HEK293 (cell line): ENCODE measurements at regions not wholly inside any gene's neighbourhood (a gene's known extent, or its start where the extent isn't known, plus 50 kb on each side); places are given as distances from the start of the nearest gene placed in this dataset.

ENCODE experiments used
- CTCF ChIA-PET: fragments of 350-600 bp; formaldehyde crosslinking; extraction: SDS; loops from one replicate; lab custom pipeline; 2021; ENCODE audit warnings: antibody characterized with exemption; lab: Yijun Ruan, JAX
- POLR2A ChIA-PET: fragments of 300-600 bp; formaldehyde crosslinking; extraction: SDS; loops from one replicate; lab custom pipeline; 2020; ENCODE audit warnings: antibody characterized with exemption, inconsistent platforms; lab: Yijun Ruan, JAX
- H3K27ac ChIP-seq: fragments of 200-500 bp; sonication (Bioruptor generic); 2 replicates; pipeline ENCODE4 v1.5.1; 2014; ENCODE audit warnings: low read depth, low read length, control low read depth, inconsistent platforms; ENCODE audit errors: extremely low read depth
- H3K36me3 ChIP-seq, 2 experiments: fragments of 200-500 bp in 1 of 2; sonication (Bioruptor generic) in 1 of 2; 1 replicate in 1 of 2; 2 replicates in 1 of 2; pipeline ENCODE4 v1.5.1; 2014 to 2017; ENCODE audit warnings: inconsistent platforms in 2 of 2, low read length in 2 of 2; ENCODE audit not compliant: control insufficient read depth in 2 of 2, insufficient read depth in 1 of 2
- H3K4me1 ChIP-seq: fragments of 200-500 bp; sonication (Bioruptor generic); 2 replicates; pipeline ENCODE4 v1.5.1; 2014; ENCODE audit warnings: mild to moderate bottlenecking, low read length, inconsistent platforms; ENCODE audit not compliant: control insufficient read depth, insufficient read depth
- H3K4me3 ChIP-seq: 2 replicates; pipeline ENCODE4 v1.5.1; 2011; ENCODE audit warnings: low read depth, mild to moderate bottlenecking, control low read depth, low read length, moderate library complexity
- H3K9me3 ChIP-seq: fragments of 200-500 bp; sonication (Bioruptor generic); 2 replicates; pipeline ENCODE4 v1.5.1; 2014; ENCODE audit warnings: low read depth, low read length, inconsistent platforms; ENCODE audit not compliant: control insufficient read depth, insufficient read depth
- KLF10 ChIP-seq: fragments of 450-650 bp; IDR thresholded peaks from 2 replicates; pipeline ENCODE4 v1.5.1; 2018; ENCODE audit warnings: missing biosample characterization, mild to moderate bottlenecking, missing genetic modification characterization
- KLF8 ChIP-seq: fragments of 450-650 bp; formaldehyde crosslinking; IDR thresholded peaks from 2 replicates; pipeline ENCODE4 v1.5.1; 2016; ENCODE audit warnings: missing biosample characterization, missing genetic modification characterization
- KLF9 ChIP-seq: fragments of 450-650 bp; formaldehyde crosslinking; IDR thresholded peaks from 2 replicates; pipeline ENCODE4 v1.5.1; 2016; ENCODE audit warnings: missing biosample characterization, missing genetic modification characterization, low read depth
- SALL2 ChIP-seq: fragments of 450-650 bp; formaldehyde crosslinking; IDR thresholded peaks from 2 replicates; pipeline ENCODE4 v1.5.0; 2017; ENCODE audit warnings: missing biosample characterization, mild to moderate bottlenecking, missing genetic modification characterization, borderline replicate concordance
- SETDB1 ChIP-seq: IDR thresholded peaks from one replicate; pipeline ENCODE4 v1.6.1; 2017; ENCODE audit warnings: mild to moderate bottlenecking, low read length, moderate library complexity, mixed read lengths; ENCODE audit not compliant: insufficient read length
- SP2 ChIP-seq: fragments of 450-650 bp; formaldehyde crosslinking; IDR thresholded peaks from 2 replicates; pipeline ENCODE4 v1.5.1; 2016; ENCODE audit warnings: missing biosample characterization, missing genetic modification characterization
- ZBTB49 ChIP-seq: fragments of 450-650 bp; formaldehyde crosslinking; IDR thresholded peaks from 2 replicates; pipeline ENCODE4 v1.5.1; 2016; ENCODE audit warnings: missing biosample characterization, missing genetic modification characterization, low read depth
- ZBTB7A ChIP-seq: fragments of 450-650 bp; formaldehyde crosslinking; IDR thresholded peaks from 2 replicates; pipeline ENCODE4 v1.5.1; 2016; ENCODE audit warnings: low read depth, missing biosample characterization, missing genetic modification characterization
- ZFP41 ChIP-seq: fragments of 450-650 bp; formaldehyde crosslinking; IDR thresholded peaks from 2 replicates; pipeline ENCODE4 v1.5.1; 2016; ENCODE audit warnings: missing biosample characterization, missing genetic modification characterization, borderline replicate concordance
- ZNF112 ChIP-seq: fragments of 450-650 bp; formaldehyde crosslinking; IDR thresholded peaks from 2 replicates; pipeline ENCODE4 v1.5.0; 2017; ENCODE audit warnings: missing biosample characterization, missing genetic modification characterization
- ZNF174 ChIP-seq: fragments of 450-650 bp; formaldehyde crosslinking; IDR thresholded peaks from 2 replicates; pipeline ENCODE4 v1.5.0; 2017; ENCODE audit warnings: missing biosample characterization, mild to moderate bottlenecking, missing genetic modification characterization
- ZNF24 ChIP-seq: fragments of 450-650 bp; formaldehyde crosslinking; IDR thresholded peaks from 2 replicates; pipeline ENCODE4 v1.5.1; 2016; ENCODE audit warnings: missing biosample characterization, missing genetic modification characterization
- ZNF416 ChIP-seq: fragments of 450-650 bp; formaldehyde crosslinking; IDR thresholded peaks from 2 replicates; pipeline ENCODE4 v1.5.1; 2016; ENCODE audit warnings: missing biosample characterization, missing genetic modification characterization
- ZNF549 ChIP-seq: fragments of 450-650 bp; IDR thresholded peaks from 2 replicates; pipeline ENCODE4 v1.5.1; 2018; ENCODE audit warnings: missing biosample characterization, missing genetic modification characterization, mild to moderate bottlenecking, inconsistent platforms, moderate library complexity
- ZNF692 ChIP-seq: fragments of 450-650 bp; formaldehyde crosslinking; IDR thresholded peaks from 2 replicates; pipeline ENCODE4 v1.5.1; 2016; ENCODE audit warnings: missing biosample characterization, missing genetic modification characterization
- ZNF76 ChIP-seq: fragments of 450-650 bp; formaldehyde crosslinking; IDR thresholded peaks from 2 replicates; pipeline ENCODE4; 2016; ENCODE audit warnings: low read depth, missing biosample characterization, missing genetic modification characterization, borderline replicate concordance
- TF ChIP-seq, protein P1 (sequence below): fragments of 450-650 bp; formaldehyde crosslinking; IDR thresholded peaks from 2 replicates; pipeline ENCODE4 v1.5.1; 2016; ENCODE audit warnings: missing biosample characterization, missing genetic modification characterization
- TF ChIP-seq, protein P2 (sequence below): fragments of 450-650 bp; formaldehyde crosslinking; IDR thresholded peaks from 2 replicates; pipeline ENCODE4 v1.5.1; 2017; ENCODE audit warnings: missing biosample characterization, missing genetic modification characterization

DNA sequence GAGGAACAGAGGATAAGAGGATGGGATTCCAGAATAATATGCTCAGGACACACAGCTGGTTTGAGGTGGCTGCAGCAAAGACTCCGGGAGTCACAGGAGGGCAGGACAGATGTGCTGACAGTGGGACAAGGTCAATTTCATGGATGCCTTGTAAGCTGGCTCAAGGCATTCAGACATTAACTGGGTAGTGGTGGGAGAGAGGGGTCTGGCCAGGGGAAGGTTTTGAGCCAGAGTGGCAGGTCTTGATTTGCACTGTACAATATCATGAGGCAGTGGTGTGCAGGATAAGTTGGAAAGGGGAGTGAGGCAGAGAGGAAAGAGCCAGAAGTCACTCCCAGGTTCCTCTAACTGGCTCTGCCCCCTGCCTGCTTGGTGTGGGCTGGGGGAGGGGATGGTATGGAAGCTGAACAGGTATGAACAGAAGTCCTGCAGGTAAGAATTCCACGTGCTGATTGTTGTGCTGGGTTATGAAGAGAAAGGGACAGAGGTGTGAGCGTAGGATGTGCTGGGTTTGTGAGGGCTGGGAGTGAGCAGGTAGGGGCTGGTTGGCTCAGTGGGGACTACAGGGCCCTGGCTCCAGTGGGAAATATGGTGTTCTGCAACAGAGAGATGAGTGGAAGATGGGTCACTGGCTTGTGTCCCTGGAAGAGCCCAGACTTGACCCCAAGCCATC is 141.7 kb upstream of the COPS8 start:
- CTCF ChIA-PET: no interaction called here
- no peaks in the 10 kb centered on the region for H3K4me1 ChIP-seq
- TF ChIP-seq ZNF692 (tag by site-specific recombination): no peak
- TF ChIP-seq SP2 (tag by site-specific recombination): no peak
- TF ChIP-seq ZNF549 (tag by site-specific recombination): no peak
- no peak for TF ChIP-seq KLF8 (tag by site-specific recombination)
- TF ChIP-seq ZFP41 (tag by site-specific recombination): no peak
- TF ChIP-seq SALL2 (tag by site-specific recombination): no peak
- TF ChIP-seq KLF9: no peak
- TF ChIP-seq ZNF112 (tag by site-specific recombination): no peak
- no peak for TF ChIP-seq ZNF174 (tag by site-specific recombination)
- no peak for TF ChIP-seq ZNF76 (tag by site-specific recombination)
- TF ChIP-seq ZNF416 (tag by site-specific recombination): no peak
- TF ChIP-seq, protein P1, sequence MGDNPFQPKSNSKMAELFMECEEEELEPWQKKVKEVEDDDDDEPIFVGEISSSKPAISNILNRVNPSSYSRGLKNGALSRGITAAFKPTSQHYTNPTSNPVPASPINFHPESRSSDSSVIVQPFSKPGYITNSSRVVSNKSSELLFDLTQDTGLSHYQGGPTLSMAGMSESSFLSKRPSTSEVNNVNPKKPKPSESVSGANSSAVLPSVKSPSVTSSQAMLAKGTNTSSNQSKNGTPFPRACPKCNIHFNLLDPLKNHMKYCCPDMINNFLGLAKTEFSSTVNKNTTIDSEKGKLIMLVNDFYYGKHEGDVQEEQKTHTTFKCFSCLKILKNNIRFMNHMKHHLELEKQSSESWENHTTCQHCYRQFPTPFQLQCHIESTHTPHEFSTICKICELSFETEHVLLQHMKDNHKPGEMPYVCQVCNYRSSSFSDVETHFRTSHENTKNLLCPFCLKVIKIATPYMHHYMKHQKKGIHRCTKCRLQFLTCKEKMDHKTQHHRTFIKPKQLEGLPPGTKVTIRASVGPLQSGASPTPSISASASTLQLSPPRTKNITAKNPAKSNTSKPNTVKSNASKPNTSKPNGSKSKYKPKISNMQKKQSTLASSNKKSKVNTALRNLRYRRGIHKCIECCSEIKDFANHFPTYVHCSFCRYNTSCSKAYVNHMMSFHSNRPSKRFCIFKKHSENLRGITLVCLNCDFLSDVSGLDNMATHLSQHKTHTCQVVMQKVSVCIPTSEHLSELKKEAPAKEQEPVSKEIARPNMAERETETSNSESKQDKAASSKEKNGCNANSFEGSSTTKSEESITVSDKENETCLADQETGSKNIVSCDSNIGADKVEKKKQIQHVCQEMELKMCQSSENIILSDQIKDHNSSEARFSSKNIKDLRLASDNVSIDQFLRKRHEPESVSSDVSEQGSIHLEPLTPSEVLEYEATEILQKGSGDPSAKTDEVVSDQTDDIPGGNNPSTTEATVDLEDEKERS (tag by site-specific recombination): no peak
- no peak for TF ChIP-seq ZNF24 (tag by site-specific recombination)
- TF ChIP-seq ZBTB49 (tag by site-specific recombination): no peak
- TF ChIP-seq KLF10 (tag by site-specific recombination): no peak
- no peak for TF ChIP-seq ZBTB7A (tag by site-specific recombination)
- TF ChIP-seq, protein P2, sequence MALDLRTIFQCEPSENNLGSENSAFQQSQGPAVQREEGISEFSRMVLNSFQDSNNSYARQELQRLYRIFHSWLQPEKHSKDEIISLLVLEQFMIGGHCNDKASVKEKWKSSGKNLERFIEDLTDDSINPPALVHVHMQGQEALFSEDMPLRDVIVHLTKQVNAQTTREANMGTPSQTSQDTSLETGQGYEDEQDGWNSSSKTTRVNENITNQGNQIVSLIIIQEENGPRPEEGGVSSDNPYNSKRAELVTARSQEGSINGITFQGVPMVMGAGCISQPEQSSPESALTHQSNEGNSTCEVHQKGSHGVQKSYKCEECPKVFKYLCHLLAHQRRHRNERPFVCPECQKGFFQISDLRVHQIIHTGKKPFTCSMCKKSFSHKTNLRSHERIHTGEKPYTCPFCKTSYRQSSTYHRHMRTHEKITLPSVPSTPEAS (tag by site-specific recombination): no peak
- TF ChIP-seq SETDB1: no peak
- no peaks in the 10 kb centered on the region for H3K9me3 ChIP-seq
- POLR2A ChIA-PET: no interaction called here
- no peak overlapping the region for H3K27ac ChIP-seq
- no peak overlapping the region for H3K4me3 ChIP-seq
- H3K36me3 ChIP-seq: no peaks in the 10 kb centered on the region
